Astrocyte of the cerebellum (primary cell): ENCODE measurements at regions not wholly inside any gene's neighbourhood (a gene's known extent, or its start where the extent isn't known, plus 50 kb on each side); places are given as distances from the start of the nearest gene placed in this dataset.

Source experiments
- DNase-seq: peaks from one replicate; pipeline ENCODE4 v3.0.0-alpha.2; 2011; ENCODE audit warnings: low read depth
- H3K4me3 ChIP-seq: 2 replicates; pipeline ENCODE4 v1.5.1; 2011; ENCODE audit warnings: mild to moderate bottlenecking, low read depth, low read length, moderate library complexity
- CTCF ChIP-seq: IDR thresholded peaks from 2 replicates; pipeline ENCODE4 v1.5.1; 2012; ENCODE audit warnings: low read length, low read depth, moderate library complexity, mild to moderate bottlenecking; ENCODE audit errors: missing control alignments
- in situ Hi-C: cut with HindIII; loops from 2 replicates; pipeline ENCODE4 v1.10.0; 2017; ENCODE audit warnings: low sequenced_read_pairs

- H3K4me3 ChIP-seq: no peak overlapping the region
- in situ Hi-C loops: no loop called here
- no peak for DNase-seq
- no peak for TF ChIP-seq CTCF
These were observed 93.4 kb downstream of the ZNF736 start for GRCh38 chr7:64407148-64407547.
